Liver (tissue), 3 donors: ENCODE measurements at regions not wholly inside any gene's neighbourhood (a gene's known extent, or its start where the extent isn't known, plus 50 kb on each side); places are given as distances from the start of the nearest gene placed in this dataset.

Experiments used
- EGR1 ChIP-seq, 2 donors: IDR thresholded peaks; 2 replicates each; pipeline ENCODE4 v1.6.1; 2016 to 2018; ENCODE audit warnings: antibody characterized with exemption in 2 of 2, low read depth in 2 of 2
- GABPA ChIP-seq, 2 donors: IDR thresholded peaks in 1 of 2; conservative IDR thresholded peaks in 1 of 2; 2 replicates each; pipeline ENCODE4 v1.6.1; 2016; ENCODE audit warnings: antibody characterized with exemption in 2 of 2, mild to moderate bottlenecking in 1 of 2, moderate library complexity in 1 of 2
- JUND ChIP-seq, 2 donors: IDR thresholded peaks; 2 replicates each; pipeline ENCODE4 v1.6.1; 2016; ENCODE audit warnings: antibody characterized with exemption in 2 of 2
- RAD21 ChIP-seq, 2 donors: IDR thresholded peaks; 2 replicates each; pipeline ENCODE4 v1.6.1; 2016; ENCODE audit warnings: antibody characterized with exemption in 2 of 2, mild to moderate bottlenecking in 2 of 2
- RXRA ChIP-seq, 2 donors: IDR thresholded peaks; 2 replicates each; pipeline ENCODE4 v1.6.1; 2017 to 2018; ENCODE audit warnings: antibody characterized with exemption in 2 of 2, mild to moderate bottlenecking in 1 of 2
- SP1 ChIP-seq: IDR thresholded peaks from 2 replicates; pipeline ENCODE4 v1.6.1; 2018; ENCODE audit warnings: antibody characterized with exemption, mild to moderate bottlenecking
- TAF1 ChIP-seq: conservative IDR thresholded peaks from 2 replicates; pipeline ENCODE4 v1.6.1; 2016; ENCODE audit warnings: antibody characterized with exemption, mild to moderate bottlenecking
- YY1 ChIP-seq: IDR thresholded peaks from 2 replicates; pipeline ENCODE4 v1.6.1; 2016; ENCODE audit warnings: antibody characterized with exemption, mild to moderate bottlenecking
- TF ChIP-seq, protein P1 (sequence below): fragments of 150-350 bp; IDR thresholded peaks from 2 replicates; pipeline ENCODE4 v1.5.1; 2017; ENCODE audit warnings: improper control_type of control experiment, low read depth, low read length; ENCODE audit not compliant: missing input control
- TF ChIP-seq, protein P2 (sequence below): IDR thresholded peaks from 2 replicates; pipeline ENCODE4 v1.6.1; 2016; ENCODE audit warnings: antibody characterized with exemption
- TF ChIP-seq, protein P3 (sequence below): IDR thresholded peaks from 2 replicates; pipeline ENCODE4 v1.6.1; 2016; ENCODE audit warnings: antibody characterized with exemption, mild to moderate bottlenecking
- TF ChIP-seq, protein P4 (sequence below): IDR thresholded peaks from 2 replicates; pipeline ENCODE4 v1.6.1; 2016; ENCODE audit warnings: antibody characterized with exemption
- TF ChIP-seq, protein P5 (sequence below): IDR thresholded peaks from 2 replicates; pipeline ENCODE4 v1.6.1; 2016; ENCODE audit warnings: antibody characterized with exemption
- donor health status: healthy.
- donor health status: healthy.

DNA sequence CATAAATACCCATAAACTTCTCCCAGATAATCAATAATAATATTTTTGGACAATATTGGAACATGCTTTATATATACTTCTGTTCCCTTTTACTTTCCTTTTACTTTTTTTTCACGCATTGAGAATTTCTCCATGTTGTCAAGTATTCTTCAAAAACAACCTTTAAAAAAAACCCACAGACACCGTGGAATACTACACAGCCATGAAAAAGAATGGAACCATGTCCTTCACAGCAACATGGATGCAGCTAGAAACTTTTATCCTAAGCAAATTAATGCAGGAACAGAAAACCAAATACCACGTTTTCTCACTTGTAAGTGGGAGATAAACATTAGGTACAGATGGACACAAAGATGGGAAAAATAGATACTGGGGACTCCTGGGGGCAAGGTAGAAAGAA, 854.7 kb downstream of the TBC1D22A start:
- TF ChIP-seq GABPA (IDR thresholded peaks at IDR 0.05 in 1 of 2, conservative IDR thresholded peaks at IDR 0.05 in 1 of 2) = no peak
- TF ChIP-seq RAD21 (IDR thresholded peaks at IDR 0.05) = no peak
- no peak for TF ChIP-seq EGR1 (IDR thresholded peaks at IDR 0.05; ENCODE audit: low read depth in 2 of 2)
- TF ChIP-seq, protein P1, sequence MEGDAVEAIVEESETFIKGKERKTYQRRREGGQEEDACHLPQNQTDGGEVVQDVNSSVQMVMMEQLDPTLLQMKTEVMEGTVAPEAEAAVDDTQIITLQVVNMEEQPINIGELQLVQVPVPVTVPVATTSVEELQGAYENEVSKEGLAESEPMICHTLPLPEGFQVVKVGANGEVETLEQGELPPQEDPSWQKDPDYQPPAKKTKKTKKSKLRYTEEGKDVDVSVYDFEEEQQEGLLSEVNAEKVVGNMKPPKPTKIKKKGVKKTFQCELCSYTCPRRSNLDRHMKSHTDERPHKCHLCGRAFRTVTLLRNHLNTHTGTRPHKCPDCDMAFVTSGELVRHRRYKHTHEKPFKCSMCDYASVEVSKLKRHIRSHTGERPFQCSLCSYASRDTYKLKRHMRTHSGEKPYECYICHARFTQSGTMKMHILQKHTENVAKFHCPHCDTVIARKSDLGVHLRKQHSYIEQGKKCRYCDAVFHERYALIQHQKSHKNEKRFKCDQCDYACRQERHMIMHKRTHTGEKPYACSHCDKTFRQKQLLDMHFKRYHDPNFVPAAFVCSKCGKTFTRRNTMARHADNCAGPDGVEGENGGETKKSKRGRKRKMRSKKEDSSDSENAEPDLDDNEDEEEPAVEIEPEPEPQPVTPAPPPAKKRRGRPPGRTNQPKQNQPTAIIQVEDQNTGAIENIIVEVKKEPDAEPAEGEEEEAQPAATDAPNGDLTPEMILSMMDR = no peak
- TF ChIP-seq SP1 = no peak
- TF ChIP-seq, protein P2, sequence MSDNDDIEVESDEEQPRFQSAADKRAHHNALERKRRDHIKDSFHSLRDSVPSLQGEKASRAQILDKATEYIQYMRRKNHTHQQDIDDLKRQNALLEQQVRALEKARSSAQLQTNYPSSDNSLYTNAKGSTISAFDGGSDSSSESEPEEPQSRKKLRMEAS = no peak
- TF ChIP-seq, protein P3, sequence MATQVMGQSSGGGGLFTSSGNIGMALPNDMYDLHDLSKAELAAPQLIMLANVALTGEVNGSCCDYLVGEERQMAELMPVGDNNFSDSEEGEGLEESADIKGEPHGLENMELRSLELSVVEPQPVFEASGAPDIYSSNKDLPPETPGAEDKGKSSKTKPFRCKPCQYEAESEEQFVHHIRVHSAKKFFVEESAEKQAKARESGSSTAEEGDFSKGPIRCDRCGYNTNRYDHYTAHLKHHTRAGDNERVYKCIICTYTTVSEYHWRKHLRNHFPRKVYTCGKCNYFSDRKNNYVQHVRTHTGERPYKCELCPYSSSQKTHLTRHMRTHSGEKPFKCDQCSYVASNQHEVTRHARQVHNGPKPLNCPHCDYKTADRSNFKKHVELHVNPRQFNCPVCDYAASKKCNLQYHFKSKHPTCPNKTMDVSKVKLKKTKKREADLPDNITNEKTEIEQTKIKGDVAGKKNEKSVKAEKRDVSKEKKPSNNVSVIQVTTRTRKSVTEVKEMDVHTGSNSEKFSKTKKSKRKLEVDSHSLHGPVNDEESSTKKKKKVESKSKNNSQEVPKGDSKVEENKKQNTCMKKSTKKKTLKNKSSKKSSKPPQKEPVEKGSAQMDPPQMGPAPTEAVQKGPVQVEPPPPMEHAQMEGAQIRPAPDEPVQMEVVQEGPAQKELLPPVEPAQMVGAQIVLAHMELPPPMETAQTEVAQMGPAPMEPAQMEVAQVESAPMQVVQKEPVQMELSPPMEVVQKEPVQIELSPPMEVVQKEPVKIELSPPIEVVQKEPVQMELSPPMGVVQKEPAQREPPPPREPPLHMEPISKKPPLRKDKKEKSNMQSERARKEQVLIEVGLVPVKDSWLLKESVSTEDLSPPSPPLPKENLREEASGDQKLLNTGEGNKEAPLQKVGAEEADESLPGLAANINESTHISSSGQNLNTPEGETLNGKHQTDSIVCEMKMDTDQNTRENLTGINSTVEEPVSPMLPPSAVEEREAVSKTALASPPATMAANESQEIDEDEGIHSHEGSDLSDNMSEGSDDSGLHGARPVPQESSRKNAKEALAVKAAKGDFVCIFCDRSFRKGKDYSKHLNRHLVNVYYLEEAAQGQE = no peak
- TF ChIP-seq TAF1 = no peak
- TF ChIP-seq, protein P4, sequence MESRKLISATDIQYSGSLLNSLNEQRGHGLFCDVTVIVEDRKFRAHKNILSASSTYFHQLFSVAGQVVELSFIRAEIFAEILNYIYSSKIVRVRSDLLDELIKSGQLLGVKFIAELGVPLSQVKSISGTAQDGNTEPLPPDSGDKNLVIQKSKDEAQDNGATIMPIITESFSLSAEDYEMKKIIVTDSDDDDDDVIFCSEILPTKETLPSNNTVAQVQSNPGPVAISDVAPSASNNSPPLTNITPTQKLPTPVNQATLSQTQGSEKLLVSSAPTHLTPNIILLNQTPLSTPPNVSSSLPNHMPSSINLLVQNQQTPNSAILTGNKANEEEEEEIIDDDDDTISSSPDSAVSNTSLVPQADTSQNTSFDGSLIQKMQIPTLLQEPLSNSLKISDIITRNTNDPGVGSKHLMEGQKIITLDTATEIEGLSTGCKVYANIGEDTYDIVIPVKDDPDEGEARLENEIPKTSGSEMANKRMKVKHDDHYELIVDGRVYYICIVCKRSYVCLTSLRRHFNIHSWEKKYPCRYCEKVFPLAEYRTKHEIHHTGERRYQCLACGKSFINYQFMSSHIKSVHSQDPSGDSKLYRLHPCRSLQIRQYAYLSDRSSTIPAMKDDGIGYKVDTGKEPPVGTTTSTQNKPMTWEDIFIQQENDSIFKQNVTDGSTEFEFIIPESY = no peak
- TF ChIP-seq, protein P5, sequence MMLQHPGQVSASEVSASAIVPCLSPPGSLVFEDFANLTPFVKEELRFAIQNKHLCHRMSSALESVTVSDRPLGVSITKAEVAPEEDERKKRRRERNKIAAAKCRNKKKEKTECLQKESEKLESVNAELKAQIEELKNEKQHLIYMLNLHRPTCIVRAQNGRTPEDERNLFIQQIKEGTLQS = no peak
- TF ChIP-seq JUND (IDR thresholded peaks at IDR 0.05) = no peak
- no peak for TF ChIP-seq RXRA (IDR thresholded peaks at IDR 0.05)
- no peak for TF ChIP-seq YY1
